ENCODE measurements at regions not wholly inside any gene's neighbourhood (a gene's known extent, or its start where the extent isn't known, plus 50 kb on each side); places are given as distances from the start of the nearest gene placed in this dataset.
"Not testable (repeated sequence)": the region's sequence is repeated elsewhere in the genome, so short reads cannot be mapped to it uniquely, and the experiment has no call there.

- DNase-seq: no peak
Measured at GRCh38 chr15:45812200-45812599, 177.4 kb downstream of the SQOR start.

GRCh38 chr15:45817578-45817977, 182.7 kb downstream of the SQOR start:
- not testable (repeated sequence) for DNase-seq

DNA sequence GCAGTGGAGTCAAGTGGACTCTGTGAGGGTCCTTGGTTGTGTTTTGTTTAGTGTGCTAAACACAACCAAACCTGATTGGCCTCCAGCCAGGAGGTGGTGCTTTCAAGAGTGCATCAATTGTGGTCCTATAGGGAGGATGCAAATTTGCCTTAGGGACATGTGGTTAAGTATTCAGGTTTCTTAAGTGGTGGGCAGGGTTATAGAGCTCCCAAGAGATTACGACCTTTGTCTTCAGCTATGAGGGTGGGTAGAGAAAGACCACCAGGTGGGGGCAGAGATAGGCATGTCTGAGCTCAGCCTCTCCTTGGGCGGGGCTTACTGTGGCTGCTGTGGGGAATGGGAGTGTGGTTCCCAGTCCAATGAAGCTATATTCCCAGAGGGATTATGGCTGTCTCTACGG, 186.6 kb downstream of the SQOR start:
- no peak for DNase-seq

DNA sequence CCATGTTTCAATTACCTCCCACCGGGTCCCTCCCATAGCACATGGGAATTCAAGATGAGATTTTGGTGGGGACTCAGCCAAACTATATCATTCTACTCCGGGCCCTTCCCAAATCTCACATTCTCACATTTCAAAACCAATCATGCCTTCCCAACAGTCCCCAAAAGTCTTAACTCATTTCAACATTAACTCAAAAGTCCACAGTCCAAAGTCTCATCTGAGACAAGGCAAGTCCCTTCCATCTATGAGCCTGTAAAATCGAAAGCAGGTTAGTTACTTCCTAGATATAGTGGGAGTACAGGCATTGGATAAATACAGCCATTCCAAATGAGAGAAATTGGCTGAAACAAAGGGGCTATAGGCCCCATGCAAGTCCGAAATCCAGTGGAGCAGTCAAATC, 188.1 kb downstream of the SQOR start:
- DNase-seq: not testable (repeated sequence)

DNA sequence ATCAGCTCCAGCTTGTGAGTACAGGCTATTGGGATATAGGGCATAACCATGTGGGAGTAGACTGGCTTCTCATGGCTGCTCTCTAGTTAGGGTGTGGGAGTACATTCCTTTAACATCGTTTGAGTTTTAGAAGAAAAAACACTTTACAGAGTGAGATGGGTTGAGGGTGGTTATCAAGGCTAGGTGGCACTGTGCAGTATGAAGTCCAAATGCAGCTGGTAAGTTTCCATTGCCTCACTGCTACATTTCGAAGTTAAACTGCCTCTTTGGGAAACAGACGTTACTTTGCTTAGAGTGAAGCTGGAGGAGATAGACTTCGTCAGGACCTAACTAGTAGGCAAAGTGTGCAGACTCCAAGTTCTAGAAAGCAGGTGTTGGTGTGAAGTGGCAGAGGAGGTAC, 192.4 kb downstream of the SQOR start:
- DNase-seq: no peak

GRCh38 chr15:45827766-45828165, 192.9 kb downstream of the SQOR start:
- DNase-seq: no peak

GRCh38 chr15:45829336-45830153, 194.7 kb downstream of the SQOR start:
- DNase-seq: no peak

GRCh38 chr15:45831787-45832186, 197.0 kb downstream of the SQOR start:
- no peak for DNase-seq

DNA sequence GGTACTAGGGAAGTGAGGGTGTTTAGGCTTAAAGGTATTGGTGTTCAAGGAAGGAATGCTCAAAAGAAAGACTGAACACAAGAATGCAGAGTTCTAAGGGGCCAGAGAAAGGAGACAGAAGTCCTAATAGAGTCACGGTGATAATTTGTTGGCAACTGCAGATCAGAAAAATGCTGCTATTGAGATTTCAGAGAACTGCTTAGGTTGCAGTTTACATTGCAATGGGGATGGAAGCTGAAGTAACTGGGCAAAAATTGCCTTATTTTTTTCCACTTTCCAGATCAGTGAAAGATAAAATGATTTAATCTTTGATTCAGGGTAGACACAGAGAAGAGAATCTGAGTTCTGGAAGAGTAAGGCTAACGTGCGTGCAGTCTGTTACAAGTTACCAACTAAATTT, 199.8 kb downstream of the SQOR start:
- no peak for DNase-seq

DNA sequence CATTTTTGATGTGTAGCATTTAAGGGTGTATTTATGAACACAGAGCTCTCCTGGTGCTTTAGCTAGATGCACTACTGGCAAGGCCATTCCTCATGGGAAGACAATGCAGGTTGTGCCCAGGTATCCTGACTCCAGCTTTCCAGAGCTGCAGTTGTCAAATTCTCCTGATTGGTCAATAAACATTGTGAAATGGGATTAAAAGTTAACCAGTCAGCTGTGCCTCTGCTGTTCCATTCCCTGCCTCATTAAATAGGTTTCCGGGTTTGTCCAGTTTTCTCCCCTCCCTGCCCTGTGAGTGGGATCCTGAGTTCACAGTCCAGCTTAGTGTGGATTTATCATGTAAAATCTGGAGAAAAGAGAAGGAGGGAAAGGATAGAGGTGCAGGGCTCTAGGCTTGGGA, 207.3 kb downstream of the SQOR start:
- no peak for DNase-seq

- DNase-seq: no peak
Measured at GRCh38 chr15:45847645-45848044, 212.8 kb downstream of the SQOR start.

GRCh38 chr15:45849136-45849535, 214.3 kb downstream of the SQOR start:
- no peak for DNase-seq

DNA sequence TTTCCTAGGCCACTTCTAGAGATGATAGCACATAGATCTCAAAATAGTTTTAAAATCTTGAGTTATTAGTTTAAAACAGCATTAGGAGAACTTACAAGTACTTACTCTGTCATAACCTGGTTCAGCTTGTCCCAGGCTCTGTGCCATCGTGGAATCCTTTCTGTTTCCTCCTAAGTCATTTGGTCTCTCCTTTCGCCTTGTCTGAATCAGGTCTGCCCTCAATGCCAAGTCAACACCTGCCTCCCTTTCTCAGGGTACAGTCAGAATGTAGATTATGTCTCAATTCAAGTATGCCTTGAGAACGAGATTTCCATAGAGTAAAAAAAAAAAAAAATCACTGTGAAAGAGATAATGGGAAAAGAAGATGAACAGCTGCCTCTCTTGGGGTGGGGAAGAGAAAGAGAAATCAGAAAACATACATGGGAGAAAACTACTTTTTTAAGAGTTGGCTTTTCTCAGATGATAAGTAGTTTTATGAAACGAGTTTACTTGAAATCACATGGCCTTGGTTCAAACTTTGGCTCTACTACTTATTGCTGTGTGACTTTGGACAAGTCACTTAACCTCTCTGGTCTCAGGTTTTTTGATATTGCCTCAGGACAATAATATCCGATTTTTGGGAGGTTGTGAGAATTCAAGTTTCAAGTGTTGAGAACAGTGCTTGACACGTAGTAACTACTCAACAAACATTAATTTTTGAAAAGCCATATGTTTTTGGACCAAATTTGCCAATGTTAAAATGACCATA, 219.8 kb downstream of the SQOR start:
- DNase-seq: no peak

GRCh38 chr15:45855210-45855906, 220.5 kb downstream of the SQOR start:
- DNase-seq: no peak

DNA sequence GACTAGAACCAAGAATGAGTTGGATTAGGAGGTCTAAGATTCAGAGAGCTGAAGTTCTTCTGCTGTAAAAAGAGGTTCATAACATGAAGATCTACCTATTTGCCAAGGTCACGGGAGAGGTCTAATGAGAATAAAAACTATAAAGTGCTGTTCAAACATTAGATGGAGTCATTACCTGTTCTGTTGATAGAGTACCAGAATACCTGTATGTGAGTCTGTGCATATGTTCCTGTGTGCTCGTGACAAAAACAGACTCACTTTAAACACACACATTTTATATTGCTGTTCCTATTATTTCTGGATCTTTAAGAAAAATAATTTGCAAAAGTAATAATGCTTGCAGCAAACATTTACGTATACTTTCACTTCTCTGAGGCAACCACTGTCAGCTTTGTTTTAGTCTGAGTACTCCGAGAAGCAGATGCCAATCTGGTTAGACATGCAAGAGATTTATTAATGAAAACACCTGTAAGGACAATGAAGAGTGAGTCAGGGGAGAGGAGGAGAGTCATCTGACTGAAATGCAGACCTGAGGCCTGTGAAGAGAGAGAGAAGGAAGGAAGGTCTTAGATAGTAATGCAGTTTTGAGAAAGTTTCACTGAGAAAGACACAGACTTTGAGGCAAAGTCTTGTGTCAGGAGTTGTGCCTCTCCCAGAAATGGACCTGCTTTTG, 221.2 kb downstream of the SQOR start:
- no peak for DNase-seq

DNA sequence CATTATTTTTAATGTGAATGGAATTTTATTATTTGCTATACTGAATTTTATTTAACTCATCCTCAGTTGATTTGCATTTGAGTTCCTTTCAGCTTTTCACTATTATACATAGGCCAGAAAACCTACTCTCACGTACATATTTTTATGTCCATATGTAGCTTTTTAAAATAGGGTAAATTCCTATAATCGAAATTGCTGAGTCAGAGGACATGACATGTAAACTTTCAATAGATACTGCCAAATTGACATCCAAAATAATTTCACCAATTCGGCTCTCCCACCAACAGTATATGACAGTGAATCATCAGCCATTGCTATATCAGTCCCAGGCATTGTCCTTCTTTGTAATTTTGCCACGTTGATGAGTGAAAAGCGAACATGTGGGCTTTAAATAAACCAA, 222.5 kb downstream of the SQOR start:
- DNase-seq: no peak

- no peak for DNase-seq
Measured at GRCh38 chr15:45858491-45858890, 223.7 kb downstream of the SQOR start.

DNA sequence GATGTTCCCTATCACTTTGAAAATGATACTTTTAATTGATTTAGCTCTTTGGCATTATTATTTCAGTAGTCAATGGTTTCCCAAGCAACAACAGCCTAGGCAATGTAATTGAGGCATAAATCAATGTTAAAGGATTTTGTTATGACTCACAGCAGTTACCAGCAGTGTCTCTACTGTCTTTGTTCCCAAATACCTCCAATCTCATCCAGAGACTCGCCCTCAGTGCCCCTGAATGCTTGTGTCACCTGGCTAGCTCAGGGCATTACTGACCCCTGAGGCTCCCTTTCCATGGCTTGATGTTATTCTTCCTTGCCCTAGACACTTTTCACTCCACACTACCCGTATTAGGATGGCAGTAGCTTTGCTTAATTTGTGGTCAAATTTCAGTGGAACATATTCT, 227.2 kb downstream of the SQOR start:
- no peak for DNase-seq

DNA sequence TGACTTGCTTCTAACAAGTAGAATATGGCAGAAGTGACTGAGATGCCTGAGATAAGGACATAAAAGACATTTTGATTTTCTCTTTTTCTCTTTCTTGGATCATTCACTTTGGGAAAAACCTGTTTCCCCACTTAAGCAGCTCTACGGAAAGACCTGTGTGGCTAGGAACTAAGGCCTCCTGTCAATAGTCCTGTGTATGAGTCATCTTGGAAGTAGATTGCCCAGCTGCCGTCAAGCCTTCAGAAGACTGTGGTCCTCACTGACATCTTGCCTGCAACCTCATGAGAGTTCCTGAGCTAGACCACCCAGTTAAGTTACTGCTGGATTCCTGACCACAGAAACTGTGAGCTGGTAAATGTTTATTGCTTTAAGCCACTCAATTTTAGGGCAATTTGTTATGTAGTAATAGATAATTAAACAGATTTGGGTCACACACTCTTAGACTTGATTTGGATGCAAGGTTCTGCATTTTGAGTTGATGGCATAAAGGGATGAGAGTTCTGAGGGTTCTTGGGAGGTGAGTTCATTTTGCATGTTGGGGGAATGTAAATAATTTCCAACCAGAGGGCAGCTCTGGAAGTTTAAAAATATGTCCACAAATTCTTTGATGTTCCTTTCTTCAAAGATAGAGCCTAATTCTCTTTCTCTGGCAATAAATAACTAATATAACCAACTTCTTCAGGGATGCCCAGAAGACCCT, 229.2 kb downstream of the SQOR start:
- no peak for DNase-seq

DNA sequence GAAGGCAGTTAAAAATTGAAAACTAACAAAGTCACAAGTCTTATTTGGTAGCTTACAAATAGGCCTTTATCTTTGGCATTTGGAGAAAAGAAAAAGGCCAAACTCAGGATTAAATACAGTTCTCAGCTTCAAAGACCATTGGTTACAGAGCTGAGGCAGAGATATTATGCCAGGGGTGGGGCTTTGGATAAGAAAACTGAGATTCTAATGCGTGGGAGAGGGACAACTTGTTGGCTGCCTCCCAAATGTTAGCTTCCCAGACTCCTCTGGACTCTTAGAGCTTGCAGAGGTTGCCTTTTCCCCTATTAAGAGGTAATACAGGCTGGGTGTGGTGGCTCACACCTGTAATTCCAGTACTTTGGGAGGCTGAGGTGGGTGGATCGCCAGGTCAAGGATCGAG, 231.8 kb downstream of the SQOR start:
- no peak for DNase-seq

GRCh38 chr15:45867281-45867680, 232.5 kb downstream of the SQOR start:
- DNase-seq: no peak

- DNase-seq: no peak
Measured at GRCh38 chr15:45868109-45868691, 233.4 kb downstream of the SQOR start.

Measured in NCI-H1105 (cell line).